Activated naive CD8-positive, alpha-beta T cell treated with anti-CD3 and anti-CD28 coated beads for 36 hours (primary cell): ENCODE measurements at regions not wholly inside any gene's neighbourhood (a gene's known extent, or its start where the extent isn't known, plus 50 kb on each side); places are given as distances from the start of the nearest gene placed in this dataset.
"Not testable (repeated sequence)": the region's sequence is repeated elsewhere in the genome, so short reads cannot be mapped to it uniquely, and the experiment has no call there.

ENCODE experiments used
- DNase-seq: peaks from one replicate; pipeline ENCODE4 v3.0.0; 2021
- H3K27ac Mint-ChIP-seq: one replicate; pipeline ENCODE4 v1.8.0; 2022; ENCODE audit warnings: mild to moderate bottlenecking, moderate library complexity, mixed read lengths
- H3K27me3 Mint-ChIP-seq: one replicate; pipeline ENCODE4 v1.8.0; 2022; ENCODE audit warnings: mild to moderate bottlenecking, mixed read lengths
- H3K36me3 Mint-ChIP-seq: one replicate; pipeline ENCODE4 v1.8.0; 2021; ENCODE audit warnings: mild to moderate bottlenecking, mixed read lengths
- H3K4me1 Mint-ChIP-seq: one replicate; pipeline ENCODE4 v1.8.0; 2021; ENCODE audit warnings: mixed read lengths
- H3K4me3 Mint-ChIP-seq: one replicate; pipeline ENCODE4 v1.8.0; 2022; ENCODE audit warnings: mild to moderate bottlenecking, moderate library complexity, mixed read lengths
- H3K9me3 Mint-ChIP-seq: one replicate; pipeline ENCODE4 v1.8.0; 2022; ENCODE audit warnings: mixed read lengths

GRCh38 chr9:135402739-135403695 lies 76.6 kb upstream of the PPP1R26 start:
- H3K4me1 Mint-ChIP-seq = no peaks in the 10 kb centered on the region
- H3K4me3 Mint-ChIP-seq = no peak overlapping the region

GRCh38 chr9:135403733-135404450 lies 75.7 kb upstream of the PPP1R26 start:
- DNase-seq = no peak

More at GRCh38 chr9:135402739-135403695, 76.6 kb upstream of the PPP1R26 start:
- DNase-seq = no peak
- no peaks in the 10 kb centered on the region for H3K9me3 Mint-ChIP-seq
- no peaks in the 10 kb centered on the region for H3K36me3 Mint-ChIP-seq
- H3K27me3 Mint-ChIP-seq = peaks cover 3% of the 10 kb centered on the region
- no peak overlapping the region for H3K27ac Mint-ChIP-seq

GRCh38 chr9:135404451-135405144 lies 75.0 kb upstream of the PPP1R26 start:
- Mint-ChIP-seq H3K4me3 (no peak overlapping the region), H3K4me1 (no peaks in the 10 kb centered on the region), H3K27ac (no peak overlapping the region), H3K27me3 (peaks cover 3% of the 10 kb centered on the region), H3K36me3 (no peaks in the 10 kb centered on the region), H3K9me3 (no peaks in the 10 kb centered on the region)
- no peak for DNase-seq

More at GRCh38 chr9:135403733-135404450, 75.7 kb upstream of the PPP1R26 start:
- Mint-ChIP-seq H3K27me3 (peaks cover 3% of the 10 kb centered on the region), H3K4me1 (no peaks in the 10 kb centered on the region), H3K9me3 (no peaks in the 10 kb centered on the region), H3K4me3 (no peak overlapping the region), H3K27ac (no peak overlapping the region), H3K36me3 (no peaks in the 10 kb centered on the region)

GRCh38 chr9:135405145-135405464 lies 74.5 kb upstream of the PPP1R26 start:
- H3K36me3 Mint-ChIP-seq, H3K27ac Mint-ChIP-seq, DNase-seq, H3K27me3 Mint-ChIP-seq, H3K4me3 Mint-ChIP-seq, H3K4me1 Mint-ChIP-seq, H3K9me3 Mint-ChIP-seq: not testable (repeated sequence)

GRCh38 chr9:135408476-135409254 lies 70.9 kb upstream of the PPP1R26 start:
- Mint-ChIP-seq H3K9me3 (no peaks in the 10 kb centered on the region), H3K4me1 (no peaks in the 10 kb centered on the region), H3K27me3 (peaks cover 12% of the 10 kb centered on the region), H3K36me3 (no peaks in the 10 kb centered on the region), H3K4me3 (no peak overlapping the region), H3K27ac (no peak overlapping the region)
- no peak for DNase-seq

- no peak overlapping the region for H3K27ac Mint-ChIP-seq
- no peak for DNase-seq
- no peaks in the 10 kb centered on the region for H3K9me3 Mint-ChIP-seq
- H3K4me3 Mint-ChIP-seq = no peak overlapping the region
- no peaks in the 10 kb centered on the region for H3K4me1 Mint-ChIP-seq
- peaks cover 12% of the 10 kb centered on the region for H3K27me3 Mint-ChIP-seq
- H3K36me3 Mint-ChIP-seq = no peaks in the 10 kb centered on the region
Measured at GRCh38 chr9:135409286-135410200, 70.0 kb upstream of the PPP1R26 start.

- Mint-ChIP-seq H3K4me3 (no peak overlapping the region), H3K27ac (no peak overlapping the region), H3K27me3 (peaks cover 12% of the 10 kb centered on the region), H3K4me1 (no peaks in the 10 kb centered on the region), H3K9me3 (no peaks in the 10 kb centered on the region), H3K36me3 (no peaks in the 10 kb centered on the region)
- no peak for DNase-seq
Measured at GRCh38 chr9:135410421-135410820, 69.2 kb upstream of the PPP1R26 start.

GRCh38 chr9:135410831-135411473 lies 68.6 kb upstream of the PPP1R26 start:
- no peak for DNase-seq
- H3K27me3 Mint-ChIP-seq = peaks cover 12% of the 10 kb centered on the region
- H3K4me1 Mint-ChIP-seq = no peaks in the 10 kb centered on the region
- no peak overlapping the region for H3K4me3 Mint-ChIP-seq
- H3K9me3 Mint-ChIP-seq = no peaks in the 10 kb centered on the region
- H3K36me3 Mint-ChIP-seq = no peaks in the 10 kb centered on the region
- no peak overlapping the region for H3K27ac Mint-ChIP-seq

- H3K27ac Mint-ChIP-seq, DNase-seq, H3K36me3 Mint-ChIP-seq, H3K4me3 Mint-ChIP-seq, H3K4me1 Mint-ChIP-seq, H3K9me3 Mint-ChIP-seq: not testable (repeated sequence)
- H3K27me3 Mint-ChIP-seq = peaks cover 12% of the 10 kb centered on the region
Measured at GRCh38 chr9:135411605-135412004, 68.0 kb upstream of the PPP1R26 start.

GRCh38 chr9:135412315-135413085 lies 67.1 kb upstream of the PPP1R26 start:
- H3K4me3 Mint-ChIP-seq = not testable (repeated sequence)

GRCh38 chr9:135413086-135413375 lies 66.6 kb upstream of the PPP1R26 start:
- no peaks in the 10 kb centered on the region for H3K9me3 Mint-ChIP-seq

More at GRCh38 chr9:135412315-135413085, 67.1 kb upstream of the PPP1R26 start:
- H3K27ac Mint-ChIP-seq, H3K36me3 Mint-ChIP-seq, H3K4me1 Mint-ChIP-seq, H3K9me3 Mint-ChIP-seq: not testable (repeated sequence)
- peaks cover 12% of the 10 kb centered on the region for H3K27me3 Mint-ChIP-seq
- peak; percentile 79 for DNase-seq

GRCh38 chr9:135413461-135413860 lies 66.1 kb upstream of the PPP1R26 start:
- H3K27me3 Mint-ChIP-seq = peaks cover 12% of the 10 kb centered on the region
- H3K36me3 Mint-ChIP-seq = no peaks in the 10 kb centered on the region
- H3K9me3 Mint-ChIP-seq = no peaks in the 10 kb centered on the region
- DNase-seq = no peak
- no peak overlapping the region for H3K4me3 Mint-ChIP-seq
- H3K4me1 Mint-ChIP-seq = no peaks in the 10 kb centered on the region
- H3K27ac Mint-ChIP-seq = no peak overlapping the region

More at GRCh38 chr9:135413086-135413375, 66.6 kb upstream of the PPP1R26 start:
- no peak for DNase-seq
- Mint-ChIP-seq H3K36me3 (no peaks in the 10 kb centered on the region), H3K4me3 (no peak overlapping the region), H3K27me3 (peaks cover 12% of the 10 kb centered on the region), H3K27ac (no peak overlapping the region), H3K4me1 (no peaks in the 10 kb centered on the region)

GRCh38 chr9:135414293-135414692 lies 65.3 kb upstream of the PPP1R26 start:
- Mint-ChIP-seq H3K27ac (no peak overlapping the region), H3K4me3 (no peak overlapping the region), H3K4me1 (no peaks in the 10 kb centered on the region), H3K27me3 (peaks cover 16% of the 10 kb centered on the region), H3K36me3 (no peaks in the 10 kb centered on the region), H3K9me3 (no peaks in the 10 kb centered on the region)
- no peak for DNase-seq
